Skin epidermis (tissue), 12 donors: ENCODE measurements at regions not wholly inside any gene's neighbourhood (a gene's known extent, or its start where the extent isn't known, plus 50 kb on each side); places are given as distances from the start of the nearest gene placed in this dataset.

Experiments
- H3K27ac ChIP-seq, 21 experiments: fragments of 200-600 bp; sonication (generic) in 11 of 21; one replicate each; pipeline ENCODE4 v1.5.0; 2020; ENCODE audit warnings: mild to moderate bottlenecking in 3 of 21, inconsistent platforms in 2 of 21, moderate library complexity in 2 of 21
- H3K4me3 ChIP-seq, 7 experiments: fragments of 200-600 bp; sonication (generic) in 2 of 7; one replicate each; pipeline ENCODE4 v1.5.0; 2020; ENCODE audit warnings: inconsistent platforms in 2 of 7, mild to moderate bottlenecking in 2 of 7, moderate library complexity in 1 of 7

DNA sequence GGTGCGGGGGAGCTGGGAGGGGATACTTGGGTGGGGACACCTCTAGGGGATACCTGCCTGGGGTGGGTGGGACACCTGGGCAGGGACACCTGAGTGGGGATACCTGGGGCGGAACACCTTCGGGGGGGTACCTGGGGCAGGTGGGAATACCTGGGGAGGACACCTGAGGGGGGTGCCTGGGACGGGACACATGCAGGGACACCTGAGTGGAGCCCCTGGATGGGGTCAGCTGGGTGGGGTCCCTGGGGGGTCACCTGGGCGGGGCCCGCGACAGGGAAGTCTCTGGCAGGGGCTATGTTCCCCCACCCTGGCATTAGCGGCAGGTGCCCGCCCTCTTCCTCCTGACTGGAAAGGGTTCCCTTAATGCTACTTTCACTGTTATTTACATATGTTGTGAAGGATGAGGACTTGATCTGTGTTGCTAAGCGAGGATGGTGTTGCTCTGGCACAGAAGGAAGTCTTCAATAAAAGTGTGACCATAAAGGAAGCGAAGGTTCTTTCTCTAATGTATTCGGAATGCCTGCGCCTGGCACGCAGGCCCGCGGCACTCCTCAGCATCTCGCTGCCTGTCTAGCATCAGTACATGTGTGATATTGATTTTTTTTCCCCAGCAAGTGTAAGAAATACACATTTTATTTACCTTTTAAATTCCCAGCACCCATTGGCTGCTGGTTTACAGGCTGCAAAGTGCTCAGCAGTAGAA, 801.7 kb downstream of the BRD1 start:
- Histone ChIP-seq H3K4me3 (no peak overlapping the region), H3K27ac (no peak overlapping the region)

DNA sequence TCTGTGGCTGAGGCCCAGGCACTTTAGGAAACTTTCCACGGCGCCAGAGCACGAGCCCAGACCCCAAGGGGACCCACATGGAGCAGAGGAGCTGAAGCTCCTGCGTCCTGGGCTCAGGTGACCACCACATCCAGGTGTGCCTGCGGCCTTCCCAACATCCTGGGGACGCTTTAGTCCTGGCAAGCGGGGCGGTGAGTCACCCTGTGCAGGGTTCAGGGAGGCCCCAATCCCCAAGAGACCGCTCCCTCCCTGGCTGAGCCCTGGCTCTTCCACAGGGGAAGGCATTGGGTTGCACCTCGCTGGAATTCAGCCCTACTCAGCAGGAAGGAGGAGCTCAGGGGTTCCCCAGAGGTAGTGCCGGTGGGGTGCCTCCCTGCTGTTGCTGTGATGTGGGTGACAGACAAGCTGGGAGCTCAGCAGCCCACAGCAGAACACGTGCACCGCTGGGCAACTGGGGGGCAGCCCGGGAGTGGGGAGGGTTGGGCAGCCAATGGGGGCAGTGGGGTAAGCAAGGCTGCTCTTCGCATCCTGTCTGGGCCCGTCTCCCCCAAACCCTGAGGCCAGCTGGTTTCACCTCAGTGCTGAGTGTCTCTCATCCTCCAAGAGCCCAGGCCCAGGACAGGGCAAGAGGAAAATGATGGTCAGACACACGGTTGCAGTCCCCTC, 802.8 kb downstream of the BRD1 start:
- no peak overlapping the region for H3K27ac ChIP-seq
- no peak overlapping the region for H3K4me3 ChIP-seq

DNA sequence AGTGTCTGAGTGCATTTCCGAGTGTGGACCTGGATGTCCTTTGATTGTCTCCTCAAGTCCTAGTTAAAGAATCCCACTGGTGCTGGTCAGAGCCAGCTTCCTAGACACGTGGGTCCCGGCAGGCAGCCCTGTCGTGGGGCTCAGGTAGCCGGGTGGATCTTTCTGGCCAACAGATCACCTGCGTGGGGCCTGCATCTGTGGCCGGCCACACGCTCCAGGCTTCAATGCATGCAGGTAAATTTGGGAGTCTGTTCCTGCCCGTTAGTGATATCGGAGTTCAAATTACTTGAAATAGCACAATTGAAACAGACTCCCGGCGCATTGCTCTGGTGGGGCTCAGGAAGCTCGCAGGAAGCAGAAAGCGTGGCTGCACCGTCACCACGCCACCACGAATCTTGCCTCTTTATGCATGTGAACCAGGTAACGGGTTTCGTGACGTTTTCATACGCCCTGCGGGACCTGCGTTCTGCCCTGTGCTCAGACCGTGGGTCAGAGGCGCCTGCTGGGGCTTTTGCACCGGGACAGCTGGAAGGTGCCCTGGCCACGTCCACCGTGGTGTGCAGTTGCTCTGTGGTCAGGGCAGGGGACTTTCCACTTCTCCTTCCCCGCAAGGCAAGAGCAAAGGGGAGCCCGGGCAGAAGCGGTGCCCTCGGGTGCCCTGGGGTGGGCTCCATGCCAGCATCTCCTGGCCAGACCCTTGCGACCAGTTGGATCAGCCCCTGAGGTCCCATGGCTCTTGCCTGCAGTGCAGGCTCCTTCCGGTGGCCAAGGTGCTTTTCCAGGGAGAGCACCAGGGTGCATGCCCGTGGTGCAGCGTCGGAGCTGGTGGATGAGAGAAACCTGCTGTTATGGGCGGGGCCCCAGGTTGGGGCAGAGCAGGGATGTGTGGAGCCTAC, 803.5 kb downstream of the BRD1 start:
- no peak overlapping the region for H3K4me3 ChIP-seq
- no peak overlapping the region for H3K27ac ChIP-seq

DNA sequence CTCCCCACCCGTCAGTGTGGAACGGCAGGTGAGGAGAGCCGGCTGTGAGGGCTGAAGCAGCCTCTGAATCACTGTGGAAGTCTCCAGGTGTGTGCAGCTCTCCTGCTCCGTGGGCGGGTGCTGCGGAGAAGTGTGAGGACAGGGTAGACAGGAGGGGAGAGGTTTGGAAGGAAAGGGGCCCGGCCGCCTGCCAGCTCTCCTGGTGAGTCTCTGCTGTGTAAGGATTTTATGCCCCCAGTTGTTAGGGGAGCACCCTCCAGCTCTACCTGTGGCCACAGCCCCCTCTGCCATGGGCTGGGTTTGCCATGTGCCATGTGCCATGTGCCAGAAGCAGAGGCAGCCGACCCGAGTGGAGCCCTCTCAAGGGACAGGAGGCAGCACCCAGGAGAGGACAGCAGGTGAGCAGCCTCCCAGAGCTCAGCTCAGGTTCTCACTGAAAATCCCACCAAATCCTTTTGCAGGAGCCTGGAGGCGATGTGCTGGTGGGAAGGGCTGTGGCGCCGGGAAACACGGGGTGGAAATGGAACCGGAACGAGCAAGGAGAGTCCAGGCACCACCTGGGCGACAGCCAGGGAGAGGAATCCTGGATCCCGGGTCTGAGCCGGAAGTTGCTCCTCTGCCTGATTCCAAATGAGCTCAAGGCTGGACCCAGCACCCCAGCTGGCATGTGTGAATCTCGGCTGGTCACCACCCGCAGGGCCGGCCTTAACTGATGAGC, 804.4 kb downstream of the BRD1 start:
- no peak overlapping the region for H3K4me3 ChIP-seq

DNA sequence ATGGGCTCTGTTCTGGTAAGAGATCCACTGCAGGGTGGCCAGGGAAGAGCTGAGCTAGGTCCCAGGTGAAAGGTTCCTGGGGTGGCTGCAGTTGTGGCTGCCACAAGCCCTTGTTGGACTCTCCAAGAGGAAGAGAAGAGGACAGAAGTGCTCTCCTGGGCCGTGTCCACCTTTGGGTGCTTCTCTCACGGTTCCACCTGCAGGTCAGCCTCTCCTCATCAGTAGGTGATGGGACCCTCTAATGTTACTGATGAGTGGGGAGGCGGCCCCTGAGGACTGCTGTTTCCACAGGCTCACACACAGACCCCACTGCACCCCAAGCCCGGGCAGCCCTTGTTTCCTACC, 804.9 kb downstream of the BRD1 start:
- Histone ChIP-seq H3K4me3 (no peak overlapping the region), H3K27ac (no peak overlapping the region)

More for the DNA sequence above, 804.4 kb downstream of the BRD1 start:
- H3K27ac ChIP-seq, result no peak overlapping the region

DNA sequence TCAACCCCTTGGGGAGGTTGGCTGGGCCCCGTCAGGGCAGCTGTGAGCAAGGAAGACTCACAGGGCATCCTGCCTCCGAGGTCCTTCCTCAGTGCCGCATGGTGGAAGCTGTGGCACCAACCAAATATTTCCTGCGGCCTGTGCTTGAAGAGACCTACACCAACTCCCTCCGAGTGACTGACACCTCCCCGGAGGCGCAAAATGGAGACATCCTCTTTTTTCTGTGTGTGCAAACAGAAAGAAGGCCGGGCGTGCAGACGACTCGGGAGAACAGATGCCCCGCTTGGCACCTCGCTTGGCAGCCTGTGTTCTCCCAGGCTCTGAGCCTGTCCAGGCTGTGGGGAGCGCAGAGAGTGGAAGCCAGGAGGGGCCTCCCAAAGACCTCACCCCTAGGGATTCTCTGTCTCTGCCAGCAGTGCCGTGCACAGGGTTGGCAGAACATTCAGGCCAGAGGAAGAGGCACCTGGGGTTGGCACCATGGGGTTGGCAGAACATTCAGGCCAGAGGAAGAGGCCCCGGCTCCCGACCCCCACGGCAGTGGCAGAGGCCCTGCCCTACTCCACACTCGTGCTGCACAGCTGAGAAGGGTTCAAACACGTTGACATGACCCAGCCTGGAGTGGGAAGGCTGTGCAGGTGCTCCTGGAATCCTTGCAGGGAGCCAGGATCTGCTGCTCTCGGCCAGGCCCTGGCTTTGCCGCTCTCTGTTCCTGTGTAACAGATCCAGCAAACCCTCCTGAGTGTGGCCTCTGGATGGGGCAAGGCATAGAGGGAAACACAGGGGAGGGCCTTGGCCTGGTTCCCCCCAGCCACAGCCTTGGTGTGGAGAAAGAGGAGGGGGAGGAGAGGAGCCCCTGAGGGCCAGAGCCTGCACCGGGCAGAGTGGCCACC, 805.5 kb downstream of the BRD1 start:
- H3K4me3 ChIP-seq, result no peak overlapping the region
- H3K27ac ChIP-seq, result no peak overlapping the region

DNA sequence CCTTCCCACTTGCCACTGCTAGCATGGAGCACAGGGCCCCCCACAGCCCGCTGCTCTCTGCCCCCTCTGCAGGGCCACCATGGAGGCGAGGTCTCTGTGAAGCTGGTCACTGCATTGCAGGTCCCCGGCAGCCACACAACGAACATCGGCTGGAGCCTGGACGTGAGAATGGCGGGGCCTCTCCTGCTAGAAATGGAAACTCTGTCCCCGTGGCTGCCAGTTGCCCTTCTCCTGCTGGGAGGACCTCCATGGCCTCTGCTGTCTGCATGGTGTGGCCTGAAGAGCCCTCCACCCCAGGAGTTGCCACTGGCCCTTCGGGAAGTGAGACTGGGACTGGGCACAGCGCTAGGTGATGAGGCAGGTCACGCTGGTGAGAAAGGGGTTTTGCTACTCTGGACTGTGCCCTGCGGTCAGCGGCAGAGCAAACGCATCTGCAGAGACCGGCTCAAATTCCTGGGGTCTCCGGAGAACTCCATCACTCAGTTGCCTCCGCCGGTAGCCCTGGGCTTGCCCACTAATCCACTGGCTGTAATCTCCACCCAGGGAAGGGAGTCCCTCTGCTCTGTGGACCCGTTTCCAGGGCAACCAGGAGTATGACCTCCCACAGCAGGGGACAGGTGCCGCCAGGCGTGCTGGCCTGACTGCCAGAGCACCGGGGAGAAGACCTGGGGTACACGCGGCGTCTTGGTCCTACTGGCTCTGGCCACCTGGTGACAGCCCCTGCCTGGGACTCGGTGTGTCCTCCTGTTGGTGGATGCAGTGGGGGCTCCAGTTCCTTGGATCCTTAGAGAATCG, 806.3 kb downstream of the BRD1 start:
- H3K4me3 ChIP-seq, result no peak overlapping the region
- H3K27ac ChIP-seq, result no peak overlapping the region

DNA sequence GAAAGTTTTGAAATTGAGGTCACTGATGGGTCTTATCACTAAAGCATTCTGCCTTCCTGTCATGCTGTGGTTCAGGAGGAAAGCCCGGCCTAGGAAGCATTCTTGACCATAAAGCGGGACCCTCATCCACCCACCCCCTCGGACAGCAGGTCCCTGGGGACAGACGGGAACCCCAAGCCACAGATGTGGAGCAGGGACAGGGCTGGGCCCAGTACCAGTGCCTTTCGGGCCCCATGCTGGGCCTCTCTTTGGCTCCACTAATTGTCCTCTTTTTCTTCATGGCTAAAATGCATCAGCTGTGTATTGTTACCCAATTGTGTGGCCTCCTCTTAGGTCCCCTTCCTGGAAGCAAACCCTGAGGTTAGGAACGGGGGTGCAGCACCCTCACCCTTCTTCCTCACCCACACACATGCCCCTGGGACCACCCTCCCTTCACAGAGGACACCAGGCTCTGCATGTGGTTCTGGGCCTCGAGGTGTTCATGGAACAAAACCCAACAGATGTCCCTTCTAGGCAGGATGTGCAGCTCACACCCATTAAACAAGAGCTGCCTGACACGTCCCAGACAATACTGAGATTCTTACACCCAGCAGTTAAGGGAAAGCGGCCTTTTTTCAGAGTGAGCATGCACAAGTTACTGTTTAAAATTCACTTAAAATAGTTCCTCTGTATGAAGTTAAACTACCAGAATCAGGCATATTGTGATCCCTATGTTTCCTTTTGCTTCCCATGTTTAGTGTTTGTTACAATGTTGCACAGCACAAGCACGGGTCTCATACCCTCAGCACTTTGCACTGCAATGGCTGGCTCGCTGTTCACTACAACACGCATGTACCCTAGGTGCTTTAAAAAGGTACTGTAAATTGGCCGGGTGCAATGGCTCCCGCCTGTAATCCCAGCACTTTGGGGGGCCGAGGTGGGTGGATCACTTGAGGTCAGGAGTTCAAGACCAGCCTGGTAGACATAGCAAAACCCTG, 807.6 kb downstream of the BRD1 start:
- Histone ChIP-seq H3K27ac (no peak overlapping the region), H3K4me3 (no peak overlapping the region)

DNA sequence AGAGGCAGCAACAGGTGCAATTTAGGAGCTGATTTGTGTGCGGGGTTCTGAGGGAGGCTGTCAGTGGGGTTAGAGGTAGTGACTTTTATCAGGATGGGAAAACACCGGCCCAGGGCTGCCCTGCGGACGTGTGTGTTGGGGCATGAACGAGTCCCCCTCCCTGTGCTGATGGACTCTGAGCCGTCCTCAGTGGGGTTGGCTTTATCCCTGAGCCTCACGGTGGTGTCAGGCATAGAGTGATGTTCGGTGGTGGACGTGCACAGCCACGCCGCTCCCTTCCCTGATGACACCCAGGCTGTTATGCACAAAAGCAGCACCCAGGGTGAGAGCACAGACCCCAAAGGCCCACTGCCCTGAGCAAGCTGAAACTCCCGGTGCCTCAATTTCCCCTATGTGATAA, 809.1 kb downstream of the BRD1 start:
- Histone ChIP-seq H3K27ac (no peak overlapping the region), H3K4me3 (no peak overlapping the region)

DNA sequence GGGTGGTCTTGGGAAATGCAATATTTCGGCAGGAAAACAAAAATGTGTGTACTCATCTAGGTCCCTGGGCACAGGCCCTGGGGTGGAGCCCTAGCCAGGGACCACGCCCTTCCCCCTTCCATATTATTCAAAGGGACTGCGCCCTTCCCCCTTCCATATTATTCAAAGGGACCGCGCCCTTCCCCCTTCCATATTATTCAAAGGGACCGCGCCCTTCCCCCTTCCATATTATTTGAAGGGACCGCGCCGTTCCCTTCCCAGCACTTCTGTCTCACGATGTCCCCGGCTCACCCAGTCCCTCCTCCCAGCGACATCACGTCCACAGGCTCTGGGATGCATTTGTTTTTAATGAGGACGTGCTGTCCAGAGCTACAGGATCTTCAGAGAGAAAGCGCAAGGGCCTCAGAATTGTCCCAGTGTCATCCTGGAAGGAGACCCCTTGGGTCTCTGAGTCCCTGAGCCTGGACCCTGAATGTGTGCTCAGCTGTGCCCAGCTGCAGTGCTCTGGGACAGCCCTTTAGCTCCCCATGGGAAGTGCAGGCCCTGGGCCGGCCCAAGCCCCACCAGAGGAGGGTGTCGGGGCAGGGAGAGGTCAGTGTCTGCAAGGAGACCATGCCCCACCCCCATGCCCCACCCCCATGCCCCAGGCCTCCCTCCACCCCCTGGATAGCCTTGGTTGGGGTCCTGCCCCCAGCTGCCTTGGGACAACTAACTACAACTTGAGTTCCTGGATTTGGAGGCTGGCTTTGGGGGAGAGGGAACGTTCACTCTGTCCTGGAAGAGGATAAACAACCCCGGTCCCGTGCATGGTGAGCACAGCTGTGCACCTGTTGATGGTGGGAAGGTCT, 810.0 kb downstream of the BRD1 start:
- Histone ChIP-seq H3K27ac (no peak overlapping the region), H3K4me3 (no peak overlapping the region)

DNA sequence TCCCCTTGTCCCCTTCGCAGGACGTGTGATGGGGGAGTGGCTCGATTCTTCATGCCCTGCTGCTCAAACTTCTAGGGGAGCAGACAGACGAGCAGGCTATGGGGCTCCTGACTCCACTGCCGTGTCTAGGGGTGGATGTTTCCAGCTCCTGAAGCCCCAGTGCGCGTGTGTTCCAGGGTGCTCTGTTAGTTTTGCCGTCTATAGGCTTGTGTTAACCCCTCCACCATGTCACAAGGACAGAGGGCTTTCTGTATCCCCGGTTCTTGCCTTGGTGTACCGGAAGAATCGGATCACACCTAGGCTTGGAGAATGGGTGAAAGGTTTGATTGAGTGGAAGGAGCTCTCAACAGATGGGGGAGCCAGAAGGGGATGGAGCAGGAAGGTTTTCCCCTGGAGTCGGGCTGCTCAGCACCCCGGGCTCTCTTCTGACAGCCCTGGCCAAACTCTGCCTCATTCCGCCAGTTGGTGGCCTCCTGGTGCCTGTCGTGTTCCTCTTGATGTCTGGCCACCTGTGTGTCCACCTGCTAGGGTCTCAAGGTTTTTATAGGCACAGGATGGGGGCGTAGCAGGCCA, 810.7 kb downstream of the BRD1 start:
- Histone ChIP-seq H3K27ac (no peak overlapping the region), H3K4me3 (no peak overlapping the region)

DNA sequence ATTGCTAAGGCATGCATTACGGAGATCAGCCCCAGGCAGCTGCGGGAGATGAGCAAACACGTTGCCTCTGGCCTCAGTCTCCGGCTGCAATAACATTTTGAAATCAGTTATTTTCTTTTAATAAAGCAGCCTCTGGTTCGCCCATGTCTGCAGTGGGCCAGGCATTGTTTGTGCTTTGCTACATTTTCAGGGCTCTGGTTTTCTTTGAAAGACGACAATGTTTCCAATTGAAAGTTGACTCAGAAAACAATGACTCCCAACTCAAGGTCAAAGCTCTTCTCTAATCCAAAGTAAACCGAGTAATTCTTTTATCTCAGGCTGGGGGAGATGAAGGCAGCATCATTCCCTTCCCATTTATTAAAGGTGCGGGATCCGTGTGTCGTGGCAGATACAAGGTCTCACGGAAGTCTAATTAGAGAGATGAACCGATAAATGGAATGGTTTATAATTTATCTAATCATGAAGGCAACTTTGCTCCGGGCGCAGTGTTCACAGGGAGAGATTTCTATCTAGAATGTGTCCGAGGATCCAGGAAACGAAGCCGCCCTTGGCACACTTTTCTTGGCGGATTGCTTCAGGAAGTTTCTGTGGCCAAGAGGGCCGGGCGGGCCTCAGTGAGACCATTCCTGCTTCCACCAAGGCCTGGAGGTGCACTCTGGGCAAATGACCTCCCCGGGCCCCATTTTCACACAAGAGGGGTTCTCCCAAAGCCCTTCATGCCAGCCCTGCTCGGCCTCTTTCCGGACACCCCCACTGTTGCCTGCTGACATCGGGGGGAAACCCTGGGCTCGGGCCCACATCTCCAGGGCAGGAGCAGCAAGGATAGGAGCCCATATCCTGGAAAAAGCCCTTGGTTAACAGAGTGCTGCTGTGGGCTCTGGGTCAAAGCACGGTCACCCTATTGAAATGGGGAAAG, 811.4 kb downstream of the BRD1 start:
- no peak overlapping the region for H3K27ac ChIP-seq

DNA sequence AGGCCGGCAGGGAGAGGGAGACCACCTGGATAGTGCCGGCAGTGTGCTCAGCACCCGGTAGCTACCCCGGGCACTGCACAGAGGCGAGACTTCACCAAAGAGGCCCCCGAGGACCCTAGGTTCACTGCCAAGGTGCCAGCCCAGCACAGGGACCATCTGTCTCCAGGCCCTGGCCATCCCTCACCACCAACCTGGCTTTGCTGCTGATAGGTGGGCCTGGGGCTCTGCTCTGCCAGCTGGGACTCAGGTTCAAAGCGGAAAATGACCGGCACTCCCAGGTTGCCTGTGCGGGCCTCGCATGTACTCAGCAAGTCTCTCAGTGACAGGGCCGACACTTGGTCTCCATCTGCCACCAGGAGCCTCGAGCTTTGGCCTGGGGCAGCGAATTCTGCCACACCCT, 812.2 kb downstream of the BRD1 start:
- Histone ChIP-seq H3K4me3 (no peak overlapping the region), H3K27ac (no peak overlapping the region)

More for the DNA sequence above, 811.4 kb downstream of the BRD1 start:
- H3K4me3 ChIP-seq, result no peak overlapping the region

DNA sequence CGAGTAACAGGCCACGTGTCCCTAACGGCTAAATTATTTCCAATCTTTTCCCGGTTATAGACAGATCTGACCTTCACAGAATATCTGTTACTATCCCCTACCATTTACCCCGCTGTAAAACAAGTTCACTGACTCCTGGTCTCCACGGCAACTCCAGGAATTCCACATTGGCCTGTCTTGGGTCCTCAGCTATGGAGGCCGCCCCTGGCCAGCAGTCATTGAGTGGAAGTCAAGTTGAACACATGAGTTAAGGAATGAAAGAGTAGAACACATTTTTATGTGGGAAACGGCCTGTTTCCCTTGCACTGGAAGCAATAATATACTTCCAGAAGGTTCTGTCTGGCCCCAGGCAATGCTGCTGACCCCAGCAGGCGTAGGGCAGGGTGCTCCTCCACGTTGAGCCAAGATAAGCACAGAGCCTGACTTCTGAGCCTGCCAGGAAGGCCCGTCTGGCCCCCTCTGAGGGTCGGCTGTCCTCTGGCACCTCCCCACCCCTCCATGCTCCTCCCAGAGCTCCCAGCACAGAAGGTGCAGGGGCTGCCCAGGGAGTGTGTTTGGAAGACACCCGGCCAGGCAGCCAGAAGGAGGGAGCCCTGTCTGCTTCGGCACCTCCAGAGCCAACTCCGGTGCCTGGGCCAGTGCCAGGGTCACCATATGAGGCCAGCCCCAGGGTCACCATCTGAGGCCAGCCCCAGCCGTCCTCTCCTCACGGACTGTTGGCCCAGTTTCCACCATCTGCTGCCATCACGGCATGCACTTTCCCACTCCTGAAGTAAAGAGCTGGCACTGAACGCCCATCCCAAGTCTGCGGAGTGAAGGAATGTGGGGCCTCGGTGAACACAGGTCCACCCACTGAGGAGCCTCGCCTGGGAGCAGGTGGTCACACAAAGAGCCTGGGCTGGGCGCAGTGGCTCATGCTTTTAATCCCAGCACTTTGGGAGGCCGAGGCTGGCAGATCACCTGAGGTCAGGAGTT, 813.2 kb downstream of the BRD1 start:
- no peak overlapping the region for H3K4me3 ChIP-seq
- no peak overlapping the region for H3K27ac ChIP-seq
